Erythroblast (primary cell): ENCODE measurements at regions not wholly inside any gene's neighbourhood (a gene's known extent, or its start where the extent isn't known, plus 50 kb on each side); places are given as distances from the start of the nearest gene placed in this dataset.

Experiments
- GATA1 ChIP-seq: IDR thresholded peaks from 2 replicates; pipeline ENCODE4 v1.6.1; 2011; ENCODE audit warnings: low read depth, mild to moderate bottlenecking, control low read depth, low read length, moderate library complexity
- POLR2A ChIP-seq: IDR thresholded peaks from 2 replicates; pipeline ENCODE4 v1.6.1; 2011; ENCODE audit warnings: mild to moderate bottlenecking, low read length

- TF ChIP-seq POLR2A (no peak), GATA1 (no peak)
Observed at GRCh38 chr2:239664216-239664810, 263.5 kb upstream of the HDAC4 start.
